ENCODE measurements at regions not wholly inside any gene's neighbourhood (a gene's known extent, or its start where the extent isn't known, plus 50 kb on each side); places are given as distances from the start of the nearest gene placed in this dataset.
"Not testable (repeated sequence)": the region's sequence is repeated elsewhere in the genome, so short reads cannot be mapped to it uniquely, and the experiment has no call there.

GRCh38 chr5:156052656-156053055, 274.3 kb upstream of the SGCD start:
- DNase-seq (ENCODE audit: low read depth): no peak

GRCh38 chr5:156053056-156053455, 273.9 kb upstream of the SGCD start:
- no peak for DNase-seq (ENCODE audit: low read depth)

DNA sequence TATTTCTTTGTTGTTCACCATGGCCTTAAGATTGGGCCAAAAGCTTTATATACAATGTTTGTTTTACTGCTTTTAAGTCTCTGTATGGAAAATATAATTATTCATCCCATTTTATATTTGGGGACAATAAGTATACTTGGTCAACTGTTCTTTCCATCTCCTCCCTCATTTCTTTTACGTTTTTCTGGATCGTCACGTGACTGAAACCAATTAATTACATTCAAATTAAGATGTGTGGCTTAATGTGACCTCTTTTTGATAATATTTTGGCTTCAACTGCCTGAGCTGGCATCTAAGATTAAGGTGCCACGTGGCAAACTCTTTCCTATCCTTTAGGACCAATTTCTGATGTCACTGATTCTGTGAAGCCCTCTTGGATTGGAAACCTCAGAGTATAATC, 250.1 kb upstream of the SGCD start:
- DNase-seq (ENCODE audit: low read depth): no peak

- DNase-seq (ENCODE audit: low read depth): no peak
These were observed 239.3 kb upstream of the SGCD start for GRCh38 chr5:156087577-156088110.

DNA sequence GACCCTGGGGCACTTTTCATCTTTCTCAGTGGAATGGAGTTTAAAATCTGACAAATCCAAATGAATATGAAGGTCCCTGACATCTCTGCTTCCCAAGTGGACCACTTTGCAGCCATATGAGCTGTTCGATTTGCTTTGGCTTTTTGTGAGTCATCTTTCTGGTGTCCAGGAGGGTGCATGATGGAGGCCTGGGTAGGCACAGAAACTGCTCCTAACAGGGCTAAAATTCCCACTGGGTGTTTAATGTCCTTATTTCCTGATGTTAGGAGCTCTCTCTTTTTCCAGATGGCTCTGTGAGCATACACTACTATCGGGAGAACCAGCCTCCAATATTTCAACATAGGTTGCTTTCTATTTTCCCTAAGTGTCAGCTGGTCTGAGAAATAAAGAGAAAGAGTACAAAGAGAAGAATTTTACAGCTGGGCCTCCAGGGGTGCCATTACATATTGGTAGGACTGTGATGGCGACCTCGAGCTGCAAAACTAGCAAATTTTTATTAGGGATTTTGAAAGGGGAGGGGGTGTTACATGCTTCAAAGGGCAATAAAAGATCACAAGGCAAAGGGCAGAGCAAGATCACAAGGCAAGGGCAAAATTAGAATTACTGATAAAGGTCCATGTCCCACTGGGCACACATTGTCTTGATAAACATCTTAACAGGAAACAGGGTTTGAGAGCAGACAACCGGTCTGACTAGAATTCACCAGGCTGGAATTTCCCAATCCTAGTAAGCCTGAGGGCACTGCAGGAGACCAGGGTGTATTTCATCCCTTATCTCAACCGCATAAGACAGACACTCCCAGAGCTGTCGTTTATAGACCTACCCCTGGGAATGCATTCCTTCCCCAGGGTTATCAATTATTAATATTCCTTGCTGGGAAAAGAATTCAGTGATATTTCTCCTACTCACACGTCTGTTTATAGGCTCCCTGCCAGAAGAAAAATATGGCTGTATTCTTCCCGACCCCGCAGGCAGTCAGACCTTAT, 236.7 kb upstream of the SGCD start:
- DNase-seq (ENCODE audit: low read depth): not testable (repeated sequence)

DNA sequence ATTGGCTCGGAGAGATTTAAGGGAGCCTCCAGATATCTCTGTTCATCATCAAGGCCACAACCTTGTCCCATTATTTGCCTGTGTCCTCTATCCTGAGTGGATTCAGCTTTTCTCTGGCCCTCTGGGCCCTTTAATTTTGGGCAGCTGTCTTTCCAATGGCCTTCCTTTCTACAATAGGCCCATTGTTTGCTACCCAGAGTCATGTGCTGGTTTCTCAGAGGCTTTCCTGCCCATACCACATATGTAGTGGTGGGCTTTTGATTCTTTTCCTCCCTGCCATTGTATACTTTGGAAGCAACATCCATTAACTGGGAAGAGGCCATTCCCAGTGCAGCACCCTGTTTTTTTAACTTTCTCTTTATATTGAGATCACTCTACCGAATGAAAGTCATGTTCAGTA, 233.9 kb upstream of the SGCD start:
- no peak for DNase-seq (ENCODE audit: low read depth)

DNA sequence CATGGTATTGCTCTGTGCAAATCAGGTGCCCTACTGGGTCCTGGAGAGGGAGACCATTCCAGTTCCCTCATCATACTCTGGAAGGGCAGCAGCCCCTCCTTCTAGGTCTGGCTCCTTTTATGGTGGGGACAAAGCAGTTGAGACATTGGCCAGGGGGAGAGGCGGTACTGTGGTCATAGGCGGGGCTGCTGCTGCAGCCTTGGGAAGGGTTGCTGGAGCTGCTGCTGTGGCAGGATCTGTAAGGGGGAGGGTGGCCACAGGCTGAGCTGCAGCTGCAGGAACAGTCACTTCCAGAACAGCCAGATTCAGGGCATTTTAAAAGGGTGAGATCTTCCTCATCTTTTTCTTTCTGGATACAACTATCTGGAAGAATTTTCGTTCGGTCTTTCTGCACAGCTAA, 233.0 kb upstream of the SGCD start:
- DNase-seq (ENCODE audit: low read depth): no peak

GRCh38 chr5:156095709-156096241, 231.2 kb upstream of the SGCD start:
- DNase-seq (ENCODE audit: low read depth): no peak

GRCh38 chr5:156096259-156096658, 230.7 kb upstream of the SGCD start:
- DNase-seq (ENCODE audit: low read depth): peak; percentile 57

DNA sequence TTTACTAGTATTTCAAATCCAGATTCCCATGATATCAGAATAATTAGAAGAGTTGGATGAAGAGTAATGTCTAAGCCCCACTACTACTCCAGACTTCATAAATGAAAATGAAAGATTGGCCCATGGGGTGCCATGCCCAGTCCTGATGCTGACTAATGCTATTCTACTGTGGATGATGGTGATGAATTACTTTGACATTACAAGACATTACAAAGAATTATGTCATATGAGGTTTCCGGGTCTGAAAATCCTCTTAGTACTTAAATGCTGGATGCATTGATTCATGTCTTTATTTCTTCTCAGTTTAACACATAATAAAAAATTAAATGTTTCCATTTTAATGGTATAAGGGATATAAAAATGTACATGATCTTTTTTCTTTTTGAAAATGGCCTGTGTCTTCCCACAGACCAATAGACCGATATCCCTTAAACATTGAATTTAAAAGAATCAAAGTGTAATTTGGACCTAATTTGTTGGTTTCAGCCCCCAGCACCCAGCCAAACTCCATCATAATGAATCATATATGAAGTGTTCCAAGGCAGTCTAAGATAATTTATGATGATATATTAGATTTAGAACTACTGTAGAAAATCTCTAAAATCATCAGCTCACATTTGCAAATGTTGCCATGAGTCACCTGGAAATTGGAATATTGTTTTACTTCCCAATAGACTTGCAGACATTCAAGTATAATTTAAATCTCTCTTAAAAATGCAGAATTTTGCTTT, 223.6 kb upstream of the SGCD start:
- DNase-seq (ENCODE audit: low read depth): no peak

DNA sequence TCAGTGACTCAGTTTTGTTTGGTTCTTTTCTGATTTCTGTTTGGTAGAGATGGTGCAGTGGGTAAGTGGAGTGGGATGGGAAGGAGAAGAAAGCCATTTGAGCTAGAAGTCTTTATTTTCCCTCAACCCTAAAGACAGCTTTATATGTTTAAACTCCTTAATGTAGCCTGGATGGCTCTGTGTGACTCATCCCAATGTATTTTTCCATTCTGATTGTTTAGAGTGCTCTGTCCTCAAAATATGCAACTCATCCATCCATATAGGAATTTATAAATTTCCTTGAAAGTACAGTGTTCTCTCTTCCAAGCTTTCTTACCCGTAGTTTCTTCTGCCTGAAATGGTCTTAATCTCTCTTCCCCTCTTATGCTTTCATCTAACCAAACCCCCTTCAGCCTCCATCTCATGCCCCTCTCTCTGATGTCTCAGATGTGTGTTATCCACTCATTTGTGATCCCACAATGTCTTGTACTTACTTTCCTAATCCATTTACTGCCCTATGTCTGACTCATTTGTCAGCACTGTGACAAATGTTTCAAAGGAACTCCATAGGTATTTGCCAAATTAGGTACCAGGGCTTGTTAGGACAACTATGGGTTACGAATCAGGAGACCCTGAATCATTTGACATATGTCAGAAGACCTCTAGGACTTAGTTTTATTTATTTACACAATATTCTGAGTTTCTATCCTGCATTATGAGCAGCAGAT, 217.5 kb upstream of the SGCD start:
- no peak for DNase-seq (ENCODE audit: low read depth)

- DNase-seq (ENCODE audit: low read depth): no peak
These were observed 207.3 kb upstream of the SGCD start for GRCh38 chr5:156119692-156120091.

- peak; percentile 48 for DNase-seq (ENCODE audit: low read depth)
These were observed 206.2 kb upstream of the SGCD start for GRCh38 chr5:156120777-156121176.

DNA sequence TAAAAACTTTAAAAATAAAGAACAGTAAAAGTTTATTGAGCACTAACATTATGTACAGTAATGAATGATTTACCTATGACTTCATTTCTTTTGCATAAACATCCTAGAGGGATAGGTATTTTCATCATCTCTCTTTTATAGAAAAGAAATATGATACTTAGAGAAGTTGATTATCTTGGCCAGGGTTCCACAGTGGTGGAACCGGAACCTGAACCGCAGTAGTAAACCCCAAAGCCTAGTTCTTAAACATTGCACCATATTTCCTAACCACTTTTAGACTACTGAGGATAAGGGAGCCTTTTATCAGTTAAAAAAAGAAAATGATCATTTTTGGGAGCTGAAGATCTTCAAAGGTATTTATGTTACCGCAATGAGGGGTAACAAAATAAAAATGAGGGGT, 205.7 kb upstream of the SGCD start:
- peak; percentile 35 for DNase-seq (ENCODE audit: low read depth)

- no peak for DNase-seq (ENCODE audit: low read depth)
These were observed 205.1 kb upstream of the SGCD start for GRCh38 chr5:156121882-156122281.

- no peak for DNase-seq (ENCODE audit: low read depth)
These were observed 202.3 kb upstream of the SGCD start for GRCh38 chr5:156124708-156125107.

- DNase-seq (ENCODE audit: low read depth): no peak
These were observed 201.8 kb upstream of the SGCD start for GRCh38 chr5:156125118-156125517.

GRCh38 chr5:156126716-156127115, 200.2 kb upstream of the SGCD start:
- no peak for DNase-seq (ENCODE audit: low read depth)

DNA sequence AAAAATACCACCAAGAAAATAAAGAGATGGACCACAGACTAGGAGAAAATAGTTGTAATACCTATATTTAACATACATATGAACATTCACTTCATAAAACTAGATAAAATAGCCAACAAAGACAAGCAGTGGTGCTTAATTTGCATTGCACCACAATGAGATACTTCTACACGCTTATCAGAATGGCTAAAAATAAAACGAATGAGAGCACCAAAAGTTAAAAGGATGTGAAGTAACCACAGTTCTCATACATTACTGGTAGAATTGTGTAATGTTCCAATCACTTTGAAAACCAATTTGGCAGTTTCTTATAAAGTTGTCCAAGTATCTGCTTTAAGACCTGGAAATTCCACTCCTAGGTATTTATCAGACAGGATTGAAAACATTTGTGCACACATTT, 198.9 kb upstream of the SGCD start:
- DNase-seq (ENCODE audit: low read depth): no peak

GRCh38 chr5:156134216-156134615, 192.7 kb upstream of the SGCD start:
- DNase-seq (ENCODE audit: low read depth): no peak

- no peak for DNase-seq (ENCODE audit: low read depth)
These were observed 191.4 kb upstream of the SGCD start for GRCh38 chr5:156135531-156135930.
